Amniotic epithelial cell (primary cell): ENCODE measurements at regions not wholly inside any gene's neighbourhood (a gene's known extent, or its start where the extent isn't known, plus 50 kb on each side); places are given as distances from the start of the nearest gene placed in this dataset.
"Not testable (repeated sequence)": the region's sequence is repeated elsewhere in the genome, so short reads cannot be mapped to it uniquely, and the experiment has no call there.

Source experiments
- DNase-seq: peaks from one replicate; pipeline ENCODE4 v3.0.0-alpha.2; 2010; ENCODE audit warnings: low read depth

GRCh38 chr1:239112101-239112935 lies 274.1 kb upstream of the CHRM3 start:
- DNase-seq, result no peak

- no peak for DNase-seq
These were observed 278.7 kb upstream of the CHRM3 start for GRCh38 chr1:239107676-239108075.

- not testable (repeated sequence) for DNase-seq
These were observed 279.7 kb upstream of the CHRM3 start for GRCh38 chr1:239106689-239107088.

GRCh38 chr1:239098400-239099037 lies 287.8 kb upstream of the CHRM3 start:
- no peak for DNase-seq

GRCh38 chr1:239091537-239091936 lies 294.8 kb upstream of the CHRM3 start:
- no peak for DNase-seq

- DNase-seq, result no peak
These were observed 301.8 kb upstream of the CHRM3 start for GRCh38 chr1:239084459-239085080.

GRCh38 chr1:239081947-239082346 lies 304.4 kb upstream of the CHRM3 start:
- not testable (repeated sequence) for DNase-seq

GRCh38 chr1:239067480-239067879 lies 318.9 kb upstream of the CHRM3 start:
- DNase-seq, result no peak

GRCh38 chr1:239067058-239067457 lies 319.3 kb upstream of the CHRM3 start:
- no peak for DNase-seq

GRCh38 chr1:239061770-239062169 lies 324.6 kb upstream of the CHRM3 start:
- DNase-seq, result no peak

- no peak for DNase-seq
These were observed 328.2 kb upstream of the CHRM3 start for GRCh38 chr1:239058190-239058589.

GRCh38 chr1:239056940-239057339 lies 329.4 kb upstream of the CHRM3 start:
- DNase-seq, result no peak

- no peak for DNase-seq
These were observed 333.1 kb upstream of the CHRM3 start for GRCh38 chr1:239053279-239053678.

GRCh38 chr1:239049571-239049970 lies 336.8 kb upstream of the CHRM3 start:
- DNase-seq, result no peak

- DNase-seq, result no peak
These were observed 341.5 kb upstream of the CHRM3 start for GRCh38 chr1:239044829-239045228.

- no peak for DNase-seq
These were observed 345.8 kb upstream of the CHRM3 start for GRCh38 chr1:239040523-239040922.

- DNase-seq, result no peak
These were observed 355.1 kb upstream of the CHRM3 start for GRCh38 chr1:239031310-239031709.

GRCh38 chr1:239025997-239026694 lies 360.2 kb upstream of the CHRM3 start:
- DNase-seq, result no peak

- no peak for DNase-seq
These were observed 361.1 kb upstream of the CHRM3 start for GRCh38 chr1:239025223-239025622.

- no peak for DNase-seq
These were observed 362.5 kb upstream of the CHRM3 start for GRCh38 chr1:239023732-239024360.

- no peak for DNase-seq
These were observed 370.0 kb upstream of the CHRM3 start for GRCh38 chr1:239016337-239016736.

- no peak for DNase-seq
These were observed 375.0 kb upstream of the CHRM3 start for GRCh38 chr1:239011382-239011781.
